Natural killer cell (primary cell): ENCODE measurements at regions not wholly inside any gene's neighbourhood (a gene's known extent, or its start where the extent isn't known, plus 50 kb on each side); places are given as distances from the start of the nearest gene placed in this dataset.

Experiments
- ATAC-seq, 3 donors: fragments of 150-1000 bp in 2 of 3; fragments of 200-7000 bp in 1 of 3; cut with Tn5 transposase; 1 replicate in 1 of 3; 2 replicates in 2 of 3; pipeline ENCODE4 v1.10.0; 2021; ENCODE audit warnings: mild to moderate bottlenecking in 2 of 3, moderate library complexity in 2 of 3
- DNase-seq, 2 donors: peaks; one replicate each; pipeline versions ENCODE4 v3.0.0 to v3.0.0-alpha.2; 2013 to 2021; ENCODE audit warnings: mixed read lengths in 1 of 2
- H3K27ac ChIP-seq: one replicate; pipeline ENCODE4 v1.5.1; 2013; ENCODE audit warnings: mild to moderate bottlenecking, low read length
- H3K27me3 ChIP-seq: one replicate; pipeline ENCODE4 v1.6.1; 2013; ENCODE audit warnings: low read length; ENCODE audit not compliant: control insufficient read depth, insufficient read depth
- H3K36me3 ChIP-seq: one replicate; pipeline ENCODE4 v1.6.1; 2013; ENCODE audit warnings: low read length; ENCODE audit not compliant: control insufficient read depth, insufficient read depth
- H3K4me1 ChIP-seq: one replicate; pipeline ENCODE4 v1.6.1; 2013; ENCODE audit warnings: low read length; ENCODE audit not compliant: control insufficient read depth, insufficient read depth
- H3K4me3 ChIP-seq: one replicate; pipeline ENCODE4 v1.5.1; 2013; ENCODE audit warnings: low read length
- H3K9me3 ChIP-seq: one replicate; pipeline ENCODE4 v1.6.1; 2013; ENCODE audit warnings: low read length; ENCODE audit not compliant: control insufficient read depth, insufficient read depth
- H3K27ac Mint-ChIP-seq, 2 donors: one replicate each; pipeline ENCODE4 v1.8.0; 2022; ENCODE audit warnings: mild to moderate bottlenecking in 2 of 2, mixed read lengths in 2 of 2, moderate library complexity in 1 of 2
- H3K27me3 Mint-ChIP-seq, 2 donors: one replicate each; pipeline ENCODE4 v1.8.0; 2022; ENCODE audit warnings: low read depth in 2 of 2, mixed read lengths in 2 of 2
- H3K36me3 Mint-ChIP-seq: one replicate; pipeline ENCODE4 v1.8.0; 2022; ENCODE audit warnings: mixed read lengths
- H3K4me1 Mint-ChIP-seq, 2 donors: one replicate each; pipeline ENCODE4 v1.8.0; 2022; ENCODE audit warnings: mixed read lengths in 2 of 2
- H3K4me3 Mint-ChIP-seq: one replicate; pipeline ENCODE4 v1.8.0; 2022; ENCODE audit warnings: mild to moderate bottlenecking, moderate library complexity, mixed read lengths
- H3K9me3 Mint-ChIP-seq, 2 donors: one replicate each; pipeline ENCODE4 v1.8.0; 2022; ENCODE audit warnings: mixed read lengths in 2 of 2
- CTCF ChIP-seq: fragments of 200-600 bp; IDR thresholded peaks from one replicate; pipeline ENCODE4 v1.8.0; 2022; ENCODE audit warnings: antibody characterized with exemption
- WGBS: methylation state at CpG from one replicate; pipeline ENCODE4 v1.1.7; 2013; ENCODE audit warnings: missing lambda C conversion rate; ENCODE audit not compliant: insufficient coverage; 5-methylcytosine and 5-hydroxymethylcytosine counted together
- intact Hi-C: fragments of 100-400 bp; cut with micrococcal nuclease; formaldehyde crosslinking; loops from one replicate; pipeline ENCODE4 v1.14.2; 2022

- H3K4me3 Mint-ChIP-seq, result no peak overlapping the region
- peak overlapping the region in 1 of 2 donors; percentile 96 for H3K27ac Mint-ChIP-seq
- no peaks in the 10 kb centered on the region for H3K27me3 Mint-ChIP-seq
- H3K36me3 Mint-ChIP-seq, result no peaks in the 10 kb centered on the region
- TF ChIP-seq CTCF, result no peak
- no peaks in the 10 kb centered on the region for H3K36me3 ChIP-seq
- DNase-seq (no peak), ATAC-seq (no peak)
- intact Hi-C loops, result no loop called here
- peaks cover 15% of the 10 kb centered on the region for H3K4me1 ChIP-seq
- peaks cover 17 to 21% of the 10 kb centered on the region in 2 donors for H3K4me1 Mint-ChIP-seq
- H3K9me3 ChIP-seq, result no peaks in the 10 kb centered on the region
- no peaks in the 10 kb centered on the region for H3K9me3 Mint-ChIP-seq
- H3K27ac ChIP-seq, result no peak overlapping the region
- H3K27me3 ChIP-seq, result no peaks in the 10 kb centered on the region
- WGBS, result 95% methylated on average over 2 of the region's 2 CpGs
- H3K4me3 ChIP-seq, result no peak overlapping the region
Measured at GRCh38 chr12:45666816-45667215, 62.7 kb upstream of the ARID2 start.

- Mint-ChIP-seq H3K27ac (peak overlapping the region in 1 of 2 donors; percentile 96), H3K4me1 (peaks cover 17 to 21% of the 10 kb centered on the region in 2 donors), H3K27me3 (no peaks in the 10 kb centered on the region), H3K36me3 (no peaks in the 10 kb centered on the region), H3K4me3 (no peak overlapping the region), H3K9me3 (no peaks in the 10 kb centered on the region)
- no peak for TF ChIP-seq CTCF
- peaks cover 15% of the 10 kb centered on the region for H3K4me1 ChIP-seq
- H3K4me3 ChIP-seq, result no peak overlapping the region
- no CpG with 5 or more reads among the region's 2 CpGs for WGBS
- no peaks in the 10 kb centered on the region for H3K9me3 ChIP-seq
- intact Hi-C loops, result no loop called here
- H3K36me3 ChIP-seq, result no peaks in the 10 kb centered on the region
- H3K27me3 ChIP-seq, result no peaks in the 10 kb centered on the region
- DNase-seq (no peak), ATAC-seq (no peak)
- no peak overlapping the region for H3K27ac ChIP-seq
Measured at GRCh38 chr12:45667761-45668160, 61.7 kb upstream of the ARID2 start.

GRCh38 chr12:45668641-45669040, 60.9 kb upstream of the ARID2 start:
- peak overlapping the region; percentile 17 for H3K4me3 ChIP-seq
- no peak for DNase-seq

More at GRCh38 chr12:45668641-45669040, 60.9 kb upstream of the ARID2 start:
- no peaks in the 10 kb centered on the region for H3K9me3 ChIP-seq
- WGBS, result no CpG with 5 or more reads among the region's 1 CpG
- Mint-ChIP-seq H3K27ac (peak overlapping the region; percentile 92 to 96), H3K9me3 (no peaks in the 10 kb centered on the region), H3K4me3 (peak overlapping the region; percentile 92), H3K4me1 (peaks cover 17 to 21% of the 10 kb centered on the region in 2 donors), H3K27me3 (no peaks in the 10 kb centered on the region), H3K36me3 (no peaks in the 10 kb centered on the region)
- ATAC-seq, result peak; percentile 20 to 35 (median 28)
- H3K36me3 ChIP-seq, result no peaks in the 10 kb centered on the region
- TF ChIP-seq CTCF, result no peak
- peaks cover 15% of the 10 kb centered on the region for H3K4me1 ChIP-seq
- no peaks in the 10 kb centered on the region for H3K27me3 ChIP-seq
- H3K27ac ChIP-seq, result peak overlapping the region; percentile 96
- intact Hi-C loops, result no loop called here
